Ovary (tissue), 7 donors: ENCODE measurements at regions not wholly inside any gene's neighbourhood (a gene's known extent, or its start where the extent isn't known, plus 50 kb on each side); places are given as distances from the start of the nearest gene placed in this dataset.

Experiments used
- DNase-seq, 5 donors: peaks; one replicate each; pipeline ENCODE4 v3.0.0-alpha.2; 2019 to 2020
- H3K27ac ChIP-seq, 2 donors: fragments of 200-600 bp; one replicate each; pipeline versions ENCODE4 v1.5.1 to v1.8.0; 2019 to 2022
- H3K27me3 ChIP-seq: fragments of 200-600 bp; one replicate; pipeline ENCODE4 v1.8.0; 2022
- H3K36me3 ChIP-seq: fragments of 200-600 bp; sonication (generic); one replicate; pipeline ENCODE4 v1.5.1; 2019
- H3K4me1 ChIP-seq: one replicate; pipeline ENCODE4 v1.8.1; 2013; ENCODE audit warnings: mild to moderate bottlenecking, moderate library complexity; ENCODE audit not compliant: insufficient read depth
- H3K4me3 ChIP-seq: fragments of 200-600 bp; sonication (generic); one replicate; pipeline ENCODE4 v1.5.1; 2017
- H3K9me3 ChIP-seq, 2 donors: fragments of 200-600 bp in 1 of 2; sonication (generic) in 1 of 2; one replicate each; pipeline versions ENCODE4 v1.5.1 to v1.8.1; 2013 to 2019; ENCODE audit warnings: mild to moderate bottlenecking in 1 of 2, moderate library complexity in 1 of 2
- CTCF ChIP-seq, 3 donors: fragments of 450-650 bp in 2 of 3; fragments of 200-600 bp in 1 of 3; IDR thresholded peaks; one replicate each; pipeline versions ENCODE4 v1.5.1 to v1.8.0; 2016 to 2022; ENCODE audit warnings: antibody characterized with exemption in 3 of 3, mild to moderate bottlenecking in 1 of 3
- EP300 ChIP-seq: sonication (generic); formaldehyde crosslinking; IDR thresholded peaks from one replicate; pipeline ENCODE4 v1.6.1; 2017; ENCODE audit warnings: antibody characterized with exemption
- POLR2A ChIP-seq: fragments of 450-650 bp; IDR thresholded peaks from one replicate; pipeline ENCODE4 v1.6.1; 2017; ENCODE audit warnings: antibody characterized with exemption, mild to moderate bottlenecking, moderate library complexity
- WGBS, 3 donors: extraction: QIAGEN DNeasy Blood & Tissue Kit in 1 of 3; methylation state at CpG; one replicate each; pipeline versions ENCODE4 v1.1.5 to v1.1.7; 2013 to 2017; 5-methylcytosine and 5-hydroxymethylcytosine counted together
- intact Hi-C, 4 donors: fragments of 100-400 bp; cut with DNase I; formaldehyde crosslinking; loops; one replicate each; pipeline versions ENCODE4 v1.11.0 to v1.15.1; 2022 to 2023
- donor health status: DM: no; HTN: no; CAD: no; lungs with moderate emphysema.
- donor health status: DM: no; HTN: no; CAD: no.
- donor health status: Bipolar disorder and iron deficiency.
- donor health status: DM: no; HTN: no; CAD: no.
- donor health status: DM: yes; HTN: yes; CAD: no.

GRCh38 chr11:130994043-130994442 lies 77.8 kb upstream of the SNX19 start:
- intact Hi-C loops = loop anchor here in 1 of 4 donors (10.0 kb wide), 1 partner anchor 1861 kb away; no protein-coding TSS in a partner anchor
- TF ChIP-seq POLR2A = no peak
- no peak for DNase-seq
- 69 to 83% (median 79%) methylated on average over 2 of the region's 2 CpGs for WGBS, 3 donors
- H3K4me3 ChIP-seq = no peak overlapping the region
- H3K27me3 ChIP-seq = no peaks in the 10 kb centered on the region
- H3K4me1 ChIP-seq = no peaks in the 10 kb centered on the region
- no peaks in the 10 kb centered on the region for H3K9me3 ChIP-seq
- H3K36me3 ChIP-seq = no peaks in the 10 kb centered on the region
- no peak overlapping the region for H3K27ac ChIP-seq

- Histone ChIP-seq H3K4me1 (no peaks in the 10 kb centered on the region), H3K4me3 (no peak overlapping the region), H3K27ac (no peak overlapping the region), H3K36me3 (no peaks in the 10 kb centered on the region), H3K27me3 (no peaks in the 10 kb centered on the region), H3K9me3 (no peaks in the 10 kb centered on the region)
- 56 to 60% (median 60%) methylated on average over 2 of the region's 2 CpGs for WGBS, 3 donors
- intact Hi-C loops = loop anchor here in 1 of 4 donors (10.0 kb wide), 1 partner anchor 1860 kb away; no protein-coding TSS in a partner anchor
- TF ChIP-seq EP300 (no peak), CTCF (IDR thresholded peaks at IDR 0.05) (no peak), POLR2A (no peak)
- DNase-seq = no peak
Measured at GRCh38 chr11:130995266-130995665, 79.0 kb upstream of the SNX19 start.

- WGBS, 3 donors = 2 to 12% (median 7%) methylated on average over 1 of the region's 1 CpG
- TF ChIP-seq EP300 = no peak
- TF ChIP-seq CTCF (IDR thresholded peaks at IDR 0.05) = no peak
- no peak for TF ChIP-seq POLR2A
- H3K4me3 ChIP-seq = no peak overlapping the region
- DNase-seq = no peak
- H3K36me3 ChIP-seq = no peaks in the 10 kb centered on the region
- no peak overlapping the region for H3K27ac ChIP-seq
- H3K9me3 ChIP-seq = no peaks in the 10 kb centered on the region
- H3K27me3 ChIP-seq = no peaks in the 10 kb centered on the region
- H3K4me1 ChIP-seq = no peaks in the 10 kb centered on the region
- intact Hi-C loops = loop anchor here in 1 of 4 donors (10.0 kb wide), 1 partner anchor 1858 kb away; no protein-coding TSS in a partner anchor
Measured at GRCh38 chr11:130997278-130997677, 81.0 kb upstream of the SNX19 start.

GRCh38 chr11:130999086-130999485 lies 82.8 kb upstream of the SNX19 start:
- no peak for TF ChIP-seq EP300
- no peak for TF ChIP-seq POLR2A
- no peak for TF ChIP-seq CTCF (IDR thresholded peaks at IDR 0.05)
- WGBS, 3 donors = 6 to 24% (median 11%) methylated on average over 1 of the region's 1 CpG
- intact Hi-C loops = loop anchor here in 1 of 4 donors (10.0 kb wide), 1 partner anchor 1856 kb away; no protein-coding TSS in a partner anchor

DNA sequence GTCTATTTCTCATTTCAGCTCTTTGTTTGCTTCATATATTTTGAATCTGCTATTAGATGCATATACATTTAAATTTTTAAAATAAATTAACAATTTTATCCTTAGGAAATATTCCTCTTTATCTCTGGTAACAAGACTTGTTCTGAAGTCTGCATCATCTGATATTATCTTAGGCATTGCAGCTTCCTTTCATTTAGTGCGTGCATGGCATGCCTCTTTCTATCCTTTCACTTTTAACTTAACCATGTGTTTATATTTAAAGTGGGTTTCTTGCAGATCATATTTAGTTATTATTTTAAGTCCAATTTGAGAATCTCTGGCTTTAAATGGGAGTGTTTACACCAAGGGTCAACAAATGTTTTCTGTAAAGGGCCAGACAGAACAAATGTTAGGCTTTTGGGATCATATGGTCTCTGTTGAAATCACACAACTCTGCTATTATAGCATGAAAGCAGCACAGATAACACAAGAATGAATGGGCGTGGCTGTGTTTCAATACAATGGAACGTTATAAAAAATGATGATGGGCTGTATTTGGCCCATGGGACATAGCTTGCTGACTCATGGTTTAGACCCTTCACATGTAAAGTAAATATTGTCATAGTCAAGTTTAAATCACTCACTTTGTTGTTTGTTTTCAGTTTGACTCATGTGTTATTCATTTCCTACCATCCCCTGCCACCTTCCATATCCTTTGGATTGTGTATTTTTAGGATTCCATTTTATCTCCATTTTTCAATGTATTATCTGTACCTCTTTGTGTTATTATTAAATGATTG lies 83.9 kb upstream of the SNX19 start:
- no peak overlapping the region for H3K4me3 ChIP-seq
- H3K9me3 ChIP-seq = no peaks in the 10 kb centered on the region
- H3K27ac ChIP-seq = no peak overlapping the region
- WGBS, 3 donors = 37 to 47% (median 42%) methylated on average over 3 of the region's 3 CpGs
- H3K4me1 ChIP-seq = no peaks in the 10 kb centered on the region
- no peaks in the 10 kb centered on the region for H3K27me3 ChIP-seq
- no peak for DNase-seq
- TF ChIP-seq POLR2A = no peak
- no peak for TF ChIP-seq CTCF (IDR thresholded peaks at IDR 0.05)
- no peak for TF ChIP-seq EP300
- no peaks in the 10 kb centered on the region for H3K36me3 ChIP-seq
- intact Hi-C loops = loop anchor here in 1 of 4 donors (10.0 kb wide), 1 partner anchor 1855 kb away; no protein-coding TSS in a partner anchor

More at GRCh38 chr11:130999086-130999485, 82.8 kb upstream of the SNX19 start:
- no peaks in the 10 kb centered on the region for H3K27me3 ChIP-seq
- DNase-seq = no peak
- no peak overlapping the region for H3K4me3 ChIP-seq
- H3K9me3 ChIP-seq = no peaks in the 10 kb centered on the region
- H3K4me1 ChIP-seq = no peaks in the 10 kb centered on the region
- H3K36me3 ChIP-seq = no peaks in the 10 kb centered on the region
- no peak overlapping the region for H3K27ac ChIP-seq
